Heart left ventricle (tissue), 16 donors: ENCODE measurements at regions not wholly inside any gene's neighbourhood (a gene's known extent, or its start where the extent isn't known, plus 50 kb on each side); places are given as distances from the start of the nearest gene placed in this dataset.
"Not testable (repeated sequence)": the region's sequence is repeated elsewhere in the genome, so short reads cannot be mapped to it uniquely, and the experiment has no call there.

Experiments
- ATAC-seq, 4 donors: fragments of 200-7000 bp; cut with Tn5 transposase; one replicate each; pipeline ENCODE4 v1.9.1; 2020 to 2022; ENCODE audit warnings: moderate library complexity in 4 of 4, mild to moderate bottlenecking in 3 of 4, moderate number of reproducible peaks in 1 of 4
- DNase-seq, 5 donors: peaks; one replicate each; pipeline ENCODE4 v3.0.0-alpha.2; 2020
- H3K27ac ChIP-seq, 12 donors: fragments of 200-600 bp; sonication (generic) in 4 of 12; one replicate each; pipeline versions ENCODE4 v1.5.0 to v1.8.0; 2016 to 2022; ENCODE audit warnings: mild to moderate bottlenecking in 2 of 12
- H3K27me3 ChIP-seq, 9 donors: fragments of 200-600 bp; sonication (generic) in 2 of 9; one replicate each; pipeline versions ENCODE4 v1.5.1 to v1.8.0; 2016 to 2022; ENCODE audit warnings: mild to moderate bottlenecking in 3 of 9
- H3K36me3 ChIP-seq, 9 donors: fragments of 200-600 bp; sonication (generic) in 2 of 9; one replicate each; pipeline versions ENCODE4 v1.5.0 to v1.8.0; 2018 to 2022; ENCODE audit warnings: mild to moderate bottlenecking in 2 of 9
- H3K4me1 ChIP-seq, 12 donors: fragments of 200-600 bp; sonication (generic) in 4 of 12; one replicate each; pipeline versions ENCODE4 v1.5.0 to v1.8.0; 2016 to 2022; ENCODE audit warnings: mild to moderate bottlenecking in 3 of 12
- H3K4me3 ChIP-seq, 12 donors: fragments of 200-600 bp; sonication (generic) in 4 of 12; one replicate each; pipeline versions ENCODE4 v1.5.0 to v1.8.0; 2017 to 2022; ENCODE audit warnings: mild to moderate bottlenecking in 9 of 12, moderate library complexity in 4 of 12
- H3K9me3 ChIP-seq, 12 donors: fragments of 200-600 bp; sonication (generic) in 4 of 12; one replicate each; pipeline versions ENCODE4 v1.5.0 to v1.8.0; 2016 to 2022; ENCODE audit warnings: mild to moderate bottlenecking in 1 of 12
- CTCF ChIP-seq, 12 donors: fragments of 200-600 bp; sonication (generic) in 4 of 12; IDR thresholded peaks; one replicate each; pipeline versions ENCODE4 v1.5.0 to v1.8.0; 2018 to 2022; ENCODE audit warnings: antibody characterized with exemption in 12 of 12, mild to moderate bottlenecking in 5 of 12
- POLR2A ChIP-seq, 2 donors: fragments of 450-650 bp; IDR thresholded peaks; one replicate each; pipeline ENCODE4 v1.6.1; 2017; ENCODE audit warnings: antibody characterized with exemption in 2 of 2, mild to moderate bottlenecking in 2 of 2, moderate library complexity in 2 of 2
- WGBS, 4 donors: extraction: QIAGEN DNeasy Blood & Tissue Kit in 2 of 4; methylation state at CpG; one replicate each; pipeline versions ENCODE4 v1.1.5 to v1.1.7; 2013 to 2018; 5-methylcytosine and 5-hydroxymethylcytosine counted together
- intact Hi-C, 10 donors: fragments of 100-400 bp; cut with DNase I; formaldehyde crosslinking; loops; one replicate each; pipeline versions ENCODE4 v1.11.1 to v1.14.2; 2022
- donor health status: ischemic (EF 13 %, LVEDD 7.1; RV severe dilation, severe dysfunction).
- donor health status: healthy with polysubstance abuse.
- donor health status: DM: no; HTN: yes; CAD: no.
- donor health status: DM: no; HTN: no; CAD: no.
- donor health status: ischemic (EF 25% LVEDD 6.9; RV normal size, moderate dysfunction).
- donor health status: ischemic (EF 25% LVEDD 5.7; RV mildly dilated, moderate dysfunction).
- donor health status: healthy.
- donor health status: DM: yes; HTN: yes; CAD: no.
- donor health status: ischemic (EF 35%, LVEDD 5.7; RV mildly dilated, moderate dysfunction).
- donor health status: nonischemic (EF 11% LVEDD 7.7; RV severe dilation, severe dysfunction).
- donor health status: DM: yes; HTN: yes; CAD: no.
- donor health status: PGD.
- donor health status: ischemic (EF 29% LVEDD 5.4; RV normal size, mild dysfunction).
- donor health status: nonischemic (EF 23%, LVEDD 6.1; RV moderate dilation, normal function).

DNA sequence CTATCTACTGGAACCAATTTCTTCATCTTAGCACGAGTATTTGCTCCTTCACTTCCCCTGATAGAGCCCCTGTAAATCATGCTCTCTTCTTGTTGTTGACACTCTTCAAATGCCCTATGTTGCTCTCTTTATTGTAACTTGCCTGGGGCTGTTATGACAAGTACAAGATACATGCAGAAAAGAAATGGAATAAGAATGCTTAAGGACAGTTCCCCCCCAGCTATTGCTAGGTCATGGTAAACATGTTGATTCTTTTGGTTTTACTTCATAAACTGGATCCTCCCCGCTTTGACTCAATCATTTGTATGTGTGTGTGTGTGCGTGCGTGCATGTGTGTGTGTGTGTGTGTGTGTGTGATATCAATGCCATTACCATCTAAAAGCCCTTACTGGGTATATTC is 368.5 kb upstream of the CNTNAP5 start:
- H3K27ac ChIP-seq = no peak overlapping the region
- DNase-seq (no peak), ATAC-seq (no peak)
- no peaks in the 10 kb centered on the region for H3K4me1 ChIP-seq
- no peak overlapping the region for H3K4me3 ChIP-seq
- H3K36me3 ChIP-seq = no peaks in the 10 kb centered on the region
- peaks cover 0 to 12% (median 0%) of the 10 kb centered on the region in 12 donors for H3K9me3 ChIP-seq
- no peaks in the 10 kb centered on the region for H3K27me3 ChIP-seq
- TF ChIP-seq POLR2A (IDR thresholded peaks at IDR 0.05) (no peak), CTCF (IDR thresholded peaks at IDR 0.05) (no peak)
- WGBS, 4 donors = 56 to 75% (median 61%) methylated on average over 4 of the region's 4 CpGs
- intact Hi-C loops = no loop called here

- DNase-seq = no peak
- intact Hi-C loops = no loop called here
- ATAC-seq = no peak
- TF ChIP-seq CTCF (IDR thresholded peaks at IDR 0.05) (no peak), POLR2A (IDR thresholded peaks at IDR 0.05) (no peak)
- Histone ChIP-seq H3K9me3 (peaks cover 0 to 12% (median 0%) of the 10 kb centered on the region in 12 donors), H3K4me3 (no peak overlapping the region), H3K27me3 (no peaks in the 10 kb centered on the region), H3K27ac (no peak overlapping the region), H3K4me1 (no peaks in the 10 kb centered on the region), H3K36me3 (no peaks in the 10 kb centered on the region)
- 78 to 84% (median 80%) methylated on average over 1 of the region's 1 CpG for WGBS, 4 donors
Measured at GRCh38 chr2:123659120-123659519, 366.0 kb upstream of the CNTNAP5 start.

GRCh38 chr2:123670286-123670685 is 354.8 kb upstream of the CNTNAP5 start:
- Histone ChIP-seq H3K27ac (no peak overlapping the region), H3K4me1 (no peaks in the 10 kb centered on the region), H3K4me3 (no peak overlapping the region), H3K36me3 (no peaks in the 10 kb centered on the region), H3K9me3 (peaks cover 0 to 6% (median 0%) of the 10 kb centered on the region in 12 donors), H3K27me3 (no peaks in the 10 kb centered on the region)
- ATAC-seq = no peak
- DNase-seq = no peak
- intact Hi-C loops = no loop called here
- TF ChIP-seq CTCF (IDR thresholded peaks at IDR 0.05) (no peak), POLR2A (IDR thresholded peaks at IDR 0.05) (no peak)

GRCh38 chr2:123683797-123684196 is 341.3 kb upstream of the CNTNAP5 start:
- DNase-seq, ATAC-seq, H3K4me3 ChIP-seq, H3K27ac ChIP-seq, intact Hi-C loops, H3K4me1 ChIP-seq, H3K9me3 ChIP-seq, H3K36me3 ChIP-seq, H3K27me3 ChIP-seq: not testable (repeated sequence)
- 91 to 100% (median 97%) methylated on average over 1 to 23 of the region's 23 CpGs for WGBS, 4 donors

- ATAC-seq = no peak
- no peaks in the 10 kb centered on the region for H3K36me3 ChIP-seq
- no peak for DNase-seq
- intact Hi-C loops = no loop called here
- H3K9me3 ChIP-seq = no peaks in the 10 kb centered on the region
- no peak overlapping the region for H3K27ac ChIP-seq
- TF ChIP-seq CTCF (IDR thresholded peaks at IDR 0.05) (no peak), POLR2A (IDR thresholded peaks at IDR 0.05) (no peak)
- H3K27me3 ChIP-seq = no peaks in the 10 kb centered on the region
- H3K4me3 ChIP-seq = no peak overlapping the region
- no peaks in the 10 kb centered on the region for H3K4me1 ChIP-seq
- 88 to 91% (median 90%) methylated on average over 11 of the region's 11 CpGs for WGBS, 4 donors
Measured at GRCh38 chr2:123687064-123687463, 338.0 kb upstream of the CNTNAP5 start.
